HG02870 (cell line): ENCODE measurements at regions not wholly inside any gene's neighbourhood (a gene's known extent, or its start where the extent isn't known, plus 50 kb on each side); places are given as distances from the start of the nearest gene placed in this dataset.

ENCODE experiments used
- ATAC-seq: cut with Tn5 transposase; IDR thresholded peaks from one replicate; pipeline ENCODE4 v1.9.1; 2021; ENCODE audit warnings: mild to moderate bottlenecking, moderate library complexity; ENCODE audit not compliant: unreplicated experiment

- ATAC-seq = no peak
Measured at GRCh38 chr1:201589186-201589585, 50.3 kb downstream of the NAV1 start.

- ATAC-seq = no peak
Measured at GRCh38 chr1:201590474-201590873, 51.5 kb downstream of the NAV1 start.

GRCh38 chr1:201591348-201591747 lies 52.4 kb downstream of the NAV1 start:
- no peak for ATAC-seq

- no peak for ATAC-seq
Measured at GRCh38 chr1:201591981-201592380, 53.1 kb downstream of the NAV1 start.

- ATAC-seq = no peak
Measured at GRCh38 chr1:201593200-201593921, 54.4 kb downstream of the NAV1 start.

GRCh38 chr1:201594575-201595245 lies 55.8 kb downstream of the NAV1 start:
- no peak for ATAC-seq

- no peak for ATAC-seq
Measured at GRCh38 chr1:201595381-201595780, 56.5 kb downstream of the NAV1 start.

GRCh38 chr1:201596101-201596868 lies 57.4 kb downstream of the NAV1 start:
- no peak for ATAC-seq

- no peak for ATAC-seq
Measured at GRCh38 chr1:201597551-201598230, 58.8 kb downstream of the NAV1 start.

- no peak for ATAC-seq
Measured at GRCh38 chr1:201598396-201598795, 59.5 kb downstream of the NAV1 start.

GRCh38 chr1:201598973-201599372 lies 60.0 kb downstream of the NAV1 start:
- no peak for ATAC-seq

GRCh38 chr1:201599548-201599947 lies 60.6 kb downstream of the NAV1 start:
- ATAC-seq = no peak

GRCh38 chr1:201602413-201603265 lies 63.7 kb downstream of the NAV1 start:
- no peak for ATAC-seq

GRCh38 chr1:201603613-201604232 lies 64.8 kb downstream of the NAV1 start:
- ATAC-seq = no peak

GRCh38 chr1:201605385-201606010 lies 66.6 kb downstream of the NAV1 start:
- no peak for ATAC-seq

- no peak for ATAC-seq
Measured at GRCh38 chr1:201606096-201606495, 67.2 kb downstream of the NAV1 start.

GRCh38 chr1:201606623-201607022 lies 67.7 kb downstream of the NAV1 start:
- no peak for ATAC-seq

- ATAC-seq = no peak
Measured at GRCh38 chr1:201608635-201609395, 69.9 kb downstream of the NAV1 start.
